ENCODE measurements at regions not wholly inside any gene's neighbourhood (a gene's known extent, or its start where the extent isn't known, plus 50 kb on each side); places are given as distances from the start of the nearest gene placed in this dataset.
"Not testable (repeated sequence)": the region's sequence is repeated elsewhere in the genome, so short reads cannot be mapped to it uniquely, and the experiment has no call there.

DNA sequence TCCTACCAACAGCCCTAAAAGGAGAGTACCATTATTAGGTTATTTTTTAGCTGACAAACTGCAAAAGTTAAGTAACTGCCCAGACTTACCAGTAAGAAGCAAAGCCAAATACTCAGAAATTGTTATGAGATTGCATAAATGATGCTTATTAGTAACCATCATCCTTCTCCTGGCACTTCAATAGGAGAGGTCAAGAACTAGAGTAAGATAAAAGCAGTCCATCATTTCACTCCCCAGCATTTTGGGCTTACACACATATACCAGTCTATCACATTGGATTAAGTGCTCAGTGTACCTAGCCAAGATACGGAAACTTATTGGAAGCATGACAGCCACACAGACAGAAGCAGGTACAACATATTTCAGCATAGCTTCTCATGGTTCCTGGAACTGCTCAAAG, 142.8 kb upstream of the EGR2 start:
- DNase-seq (ENCODE audit: low read depth in 4 of 6, low spot score in 6 of 6): no peak
- no peaks in the 10 kb centered on the region for H3K9me3 ChIP-seq (ENCODE audit: control insufficient read depth, insufficient read depth, low read length)
- peaks cover 4% of the 10 kb centered on the region for H3K4me1 ChIP-seq (ENCODE audit: control insufficient read depth, insufficient read depth, low read length)
- no peaks in the 10 kb centered on the region for H3K36me3 ChIP-seq (ENCODE audit: control insufficient read depth, insufficient read depth, low read length)
- H3K27me3 ChIP-seq (ENCODE audit: control insufficient read depth, insufficient read depth, low read length): no peaks in the 10 kb centered on the region
- WGBS (ENCODE audit: insufficient coverage): 100% methylated on average over 1 of the region's 1 CpG
- H3K4me3 ChIP-seq (ENCODE audit: low read depth, low read length): no peak overlapping the region
- no peak overlapping the region for H3K27ac ChIP-seq (ENCODE audit: low read depth, low read length)

DNA sequence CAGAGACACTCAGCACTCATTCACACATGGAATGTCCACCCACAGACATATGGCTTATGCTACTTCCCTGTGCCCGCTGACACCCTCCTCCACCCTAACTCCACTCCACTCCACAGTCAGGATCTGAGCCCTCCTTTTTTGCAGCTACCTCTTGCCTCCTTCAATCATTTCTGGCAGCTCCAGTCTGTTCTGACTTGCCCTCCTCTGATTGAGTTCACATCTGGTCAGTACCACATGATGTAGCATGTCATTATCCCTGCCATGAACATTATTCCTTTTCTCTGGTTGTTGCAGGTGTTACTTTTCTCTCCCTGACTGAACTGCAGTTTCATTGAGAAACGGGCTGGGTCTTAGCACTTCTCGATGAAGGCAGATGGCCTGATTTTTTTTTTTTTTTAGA, 130.1 kb upstream of the EGR2 start:
- Histone ChIP-seq H3K27me3 (ENCODE audit: control insufficient read depth, insufficient read depth, low read length) (no peaks in the 10 kb centered on the region), H3K4me3 (ENCODE audit: low read depth, low read length) (no peak overlapping the region), H3K4me1 (ENCODE audit: control insufficient read depth, insufficient read depth, low read length) (no peaks in the 10 kb centered on the region), H3K9me3 (ENCODE audit: control insufficient read depth, insufficient read depth, low read length) (no peaks in the 10 kb centered on the region), H3K36me3 (ENCODE audit: control insufficient read depth, insufficient read depth, low read length) (no peaks in the 10 kb centered on the region), H3K27ac (ENCODE audit: low read depth, low read length) (no peak overlapping the region)
- no peak for DNase-seq (ENCODE audit: low read depth in 4 of 6, low spot score in 6 of 6)
- WGBS (ENCODE audit: insufficient coverage): 88% methylated on average over 3 of the region's 3 CpGs

DNA sequence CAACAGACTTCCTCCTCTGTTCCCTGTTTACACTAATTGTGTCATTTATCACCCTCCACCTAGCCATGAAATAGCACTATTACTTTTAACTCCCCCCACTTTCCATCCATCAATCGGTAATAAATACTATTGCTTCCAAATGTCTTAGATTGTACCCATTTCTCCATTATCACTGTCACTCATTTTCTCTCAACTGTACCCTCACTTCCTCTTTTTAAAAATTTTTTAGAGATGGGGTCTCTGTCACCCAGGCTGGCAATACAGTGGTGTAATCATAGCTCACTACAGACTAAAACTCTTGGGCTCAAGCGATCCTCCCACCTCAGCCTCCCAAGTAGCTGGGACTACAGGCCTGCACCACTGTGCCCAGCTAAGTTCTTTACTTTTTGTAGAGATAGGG, 123.5 kb upstream of the EGR2 start:
- WGBS (ENCODE audit: insufficient coverage): 83% methylated on average over 1 of the region's 2 CpGs
- H3K4me1 ChIP-seq (ENCODE audit: control insufficient read depth, insufficient read depth, low read length): no peaks in the 10 kb centered on the region
- no peak for DNase-seq (ENCODE audit: low read depth in 4 of 6, low spot score in 6 of 6)

DNA sequence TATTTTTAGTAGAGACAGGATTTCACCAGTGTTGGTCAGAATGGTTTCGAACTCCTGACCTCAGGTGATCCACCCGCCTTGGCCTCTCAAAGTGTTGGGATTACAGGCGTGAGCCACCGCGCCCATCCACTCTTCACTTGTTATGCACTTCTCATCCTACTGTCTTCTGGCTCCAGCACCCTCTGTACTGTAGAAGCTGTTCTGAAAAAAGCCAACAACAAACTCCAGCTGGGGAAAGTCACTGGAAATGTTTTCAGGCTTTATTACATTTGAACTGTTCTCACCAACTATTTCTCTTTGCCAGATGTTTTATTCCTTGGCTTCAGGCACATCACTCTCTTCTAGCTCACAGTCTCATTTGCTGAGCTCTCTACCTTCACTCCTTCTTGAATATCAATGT, 122.5 kb upstream of the EGR2 start:
- peaks cover 5% of the 10 kb centered on the region for H3K4me1 ChIP-seq (ENCODE audit: control insufficient read depth, insufficient read depth, low read length)
- H3K36me3 ChIP-seq (ENCODE audit: control insufficient read depth, insufficient read depth, low read length): no peaks in the 10 kb centered on the region
- no peaks in the 10 kb centered on the region for H3K27me3 ChIP-seq (ENCODE audit: control insufficient read depth, insufficient read depth, low read length)
- H3K27ac ChIP-seq (ENCODE audit: low read depth, low read length): no peak overlapping the region
- DNase-seq (ENCODE audit: low read depth in 4 of 6, low spot score in 6 of 6): no peak
- 98% methylated on average over 5 of the region's 5 CpGs for WGBS (ENCODE audit: insufficient coverage)
- H3K4me3 ChIP-seq (ENCODE audit: low read depth, low read length): no peak overlapping the region
- no peaks in the 10 kb centered on the region for H3K9me3 ChIP-seq (ENCODE audit: control insufficient read depth, insufficient read depth, low read length)

More for the DNA sequence above, 123.5 kb upstream of the EGR2 start:
- H3K9me3 ChIP-seq (ENCODE audit: control insufficient read depth, insufficient read depth, low read length): no peaks in the 10 kb centered on the region
- no peaks in the 10 kb centered on the region for H3K36me3 ChIP-seq (ENCODE audit: control insufficient read depth, insufficient read depth, low read length)
- no peak overlapping the region for H3K4me3 ChIP-seq (ENCODE audit: low read depth, low read length)
- no peaks in the 10 kb centered on the region for H3K27me3 ChIP-seq (ENCODE audit: control insufficient read depth, insufficient read depth, low read length)
- H3K27ac ChIP-seq (ENCODE audit: low read depth, low read length): no peak overlapping the region

DNA sequence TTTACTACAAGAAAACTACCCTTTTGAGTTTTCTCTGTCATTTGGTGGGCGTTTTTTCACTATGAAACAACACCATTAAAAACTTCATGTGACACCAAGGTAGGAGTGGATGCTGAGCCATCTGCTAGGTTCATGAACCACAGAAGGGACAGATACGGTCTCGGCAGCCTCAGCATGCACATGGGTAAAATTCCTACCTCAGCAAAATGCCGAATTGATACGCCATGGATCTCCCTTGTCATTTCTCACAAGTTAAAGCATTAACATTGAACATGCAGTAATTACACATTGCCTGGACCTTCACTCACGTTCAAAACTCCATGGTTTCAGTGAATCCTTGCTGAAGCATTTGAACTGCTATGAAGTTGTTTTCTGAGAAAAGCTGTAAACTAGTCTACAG, 121.5 kb upstream of the EGR2 start:
- Histone ChIP-seq H3K36me3 (ENCODE audit: control insufficient read depth, insufficient read depth, low read length) (no peaks in the 10 kb centered on the region), H3K27me3 (ENCODE audit: control insufficient read depth, insufficient read depth, low read length) (no peaks in the 10 kb centered on the region), H3K27ac (ENCODE audit: low read depth, low read length) (no peak overlapping the region), H3K4me1 (ENCODE audit: control insufficient read depth, insufficient read depth, low read length) (peaks cover 5% of the 10 kb centered on the region), H3K4me3 (ENCODE audit: low read depth, low read length) (no peak overlapping the region), H3K9me3 (ENCODE audit: control insufficient read depth, insufficient read depth, low read length) (no peaks in the 10 kb centered on the region)
- WGBS (ENCODE audit: insufficient coverage): 93% methylated on average over 5 of the region's 6 CpGs
- DNase-seq (ENCODE audit: low read depth in 4 of 6, low spot score in 6 of 6): no peak

DNA sequence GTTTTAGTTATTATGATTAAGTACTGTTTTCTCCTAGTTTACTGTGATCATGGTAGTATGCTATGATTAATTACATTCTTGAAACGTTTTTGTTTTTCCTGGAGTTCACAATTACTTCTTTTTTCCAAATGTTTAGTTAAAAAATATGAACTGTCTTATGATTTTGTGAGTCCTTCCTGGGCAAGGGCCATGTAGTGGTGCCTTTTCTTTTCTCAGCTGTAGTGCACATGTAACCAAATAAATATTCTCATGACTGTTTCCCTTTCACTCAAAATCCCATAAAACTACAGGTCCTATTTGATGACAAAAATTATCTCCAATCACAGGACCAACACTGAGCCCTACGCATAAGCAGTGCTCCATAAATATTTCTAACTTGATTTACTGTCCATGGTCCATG, 118.9 kb upstream of the EGR2 start:
- Histone ChIP-seq H3K27me3 (ENCODE audit: control insufficient read depth, insufficient read depth, low read length) (no peaks in the 10 kb centered on the region), H3K36me3 (ENCODE audit: control insufficient read depth, insufficient read depth, low read length) (no peaks in the 10 kb centered on the region), H3K27ac (ENCODE audit: low read depth, low read length) (no peak overlapping the region), H3K9me3 (ENCODE audit: control insufficient read depth, insufficient read depth, low read length) (no peaks in the 10 kb centered on the region), H3K4me1 (ENCODE audit: control insufficient read depth, insufficient read depth, low read length) (peaks cover 5% of the 10 kb centered on the region), H3K4me3 (ENCODE audit: low read depth, low read length) (no peak overlapping the region)
- 80% methylated on average over 1 of the region's 2 CpGs for WGBS (ENCODE audit: insufficient coverage)
- DNase-seq (ENCODE audit: low read depth in 4 of 6, low spot score in 6 of 6): no peak

DNA sequence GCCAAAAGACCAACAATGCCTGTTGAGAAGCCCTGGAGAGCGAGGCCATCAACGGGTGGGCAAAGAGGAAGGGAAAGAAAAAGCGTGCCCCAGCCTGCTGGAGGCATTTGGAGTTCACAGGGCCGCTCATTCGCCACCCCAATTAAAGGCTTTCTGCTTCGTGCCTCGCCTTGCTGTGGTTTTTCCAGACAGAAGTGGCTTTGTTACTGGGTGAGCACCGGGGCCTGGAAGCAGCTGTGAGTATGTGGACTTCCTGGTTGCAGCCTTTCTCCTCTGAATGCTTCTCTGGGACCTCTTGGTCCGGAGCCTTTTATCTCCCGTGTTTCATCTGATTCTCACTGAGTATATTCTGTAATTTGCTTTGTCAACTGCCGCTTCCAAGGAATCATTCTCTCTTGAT, 118.1 kb upstream of the EGR2 start:
- peak in 2 of 6 donors; percentile 5 to 36 for DNase-seq (ENCODE audit: low read depth in 4 of 6, low spot score in 6 of 6)
- H3K27ac ChIP-seq (ENCODE audit: low read depth, low read length): peak overlapping the region; percentile 63

DNA sequence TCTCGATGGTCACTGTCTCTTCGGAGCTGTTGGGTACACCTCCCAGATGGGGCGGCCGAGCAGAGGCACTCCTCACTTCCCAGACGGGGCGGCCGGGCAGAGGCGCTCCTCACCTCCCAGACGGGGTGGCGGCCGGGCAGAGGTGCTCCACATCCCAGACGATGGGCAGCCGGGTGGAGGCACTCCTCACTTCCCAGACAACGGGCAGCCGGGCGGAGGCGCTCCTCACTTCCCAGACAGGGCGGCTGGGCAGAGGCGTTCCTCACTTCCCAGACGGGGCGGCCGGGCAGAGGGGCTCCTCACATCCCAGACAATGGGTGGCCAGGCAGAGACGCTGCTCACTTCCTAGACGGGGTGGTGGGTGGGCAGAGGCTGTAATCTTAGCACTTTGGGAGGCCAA, 112.6 kb upstream of the EGR2 start:
- WGBS (ENCODE audit: insufficient coverage): 75% methylated on average over 4 of the region's 24 CpGs
- not testable (repeated sequence) for H3K27me3 ChIP-seq (ENCODE audit: control insufficient read depth, insufficient read depth, low read length); H3K9me3 ChIP-seq (ENCODE audit: control insufficient read depth, insufficient read depth, low read length); DNase-seq (ENCODE audit: low read depth in 4 of 6, low spot score in 6 of 6); H3K27ac ChIP-seq (ENCODE audit: low read depth, low read length); H3K4me1 ChIP-seq (ENCODE audit: control insufficient read depth, insufficient read depth, low read length); H3K36me3 ChIP-seq (ENCODE audit: control insufficient read depth, insufficient read depth, low read length); H3K4me3 ChIP-seq (ENCODE audit: low read depth, low read length)

More for the DNA sequence above, 118.1 kb upstream of the EGR2 start:
- no peak overlapping the region for H3K4me3 ChIP-seq (ENCODE audit: low read depth, low read length)
- H3K36me3 ChIP-seq (ENCODE audit: control insufficient read depth, insufficient read depth, low read length): no peaks in the 10 kb centered on the region
- 62% methylated on average over 6 of the region's 11 CpGs for WGBS (ENCODE audit: insufficient coverage)
- no peaks in the 10 kb centered on the region for H3K9me3 ChIP-seq (ENCODE audit: control insufficient read depth, insufficient read depth, low read length)
- H3K27me3 ChIP-seq (ENCODE audit: control insufficient read depth, insufficient read depth, low read length): no peaks in the 10 kb centered on the region
- H3K4me1 ChIP-seq (ENCODE audit: control insufficient read depth, insufficient read depth, low read length): peaks cover 5% of the 10 kb centered on the region

DNA sequence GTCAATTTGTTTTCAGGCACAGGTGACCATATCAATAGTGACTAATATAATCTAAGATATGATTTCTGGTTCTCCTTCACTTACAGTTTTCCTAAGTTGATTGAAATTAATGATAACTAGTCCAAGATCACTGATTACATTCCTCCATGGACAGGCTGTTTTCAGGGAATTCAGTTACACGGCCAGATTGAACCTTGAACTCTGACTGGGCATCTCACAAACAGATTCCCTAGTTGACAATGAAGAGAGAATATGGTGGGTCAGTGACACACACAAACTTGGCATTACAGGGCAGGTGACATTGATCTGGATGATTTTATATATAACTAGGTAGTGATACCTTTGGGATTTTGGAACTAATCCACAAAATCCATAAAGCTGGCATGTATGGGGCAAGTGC, 110.2 kb upstream of the EGR2 start:
- H3K4me1 ChIP-seq (ENCODE audit: control insufficient read depth, insufficient read depth, low read length): peaks cover 3% of the 10 kb centered on the region
- no peaks in the 10 kb centered on the region for H3K9me3 ChIP-seq (ENCODE audit: control insufficient read depth, insufficient read depth, low read length)
- no peaks in the 10 kb centered on the region for H3K36me3 ChIP-seq (ENCODE audit: control insufficient read depth, insufficient read depth, low read length)
- no peaks in the 10 kb centered on the region for H3K27me3 ChIP-seq (ENCODE audit: control insufficient read depth, insufficient read depth, low read length)
- DNase-seq (ENCODE audit: low read depth in 4 of 6, low spot score in 6 of 6): no peak
- H3K4me3 ChIP-seq (ENCODE audit: low read depth, low read length): no peak overlapping the region
- no CpG with 5 or more reads among the region's 1 CpG for WGBS (ENCODE audit: insufficient coverage)
- no peak overlapping the region for H3K27ac ChIP-seq (ENCODE audit: low read depth, low read length)

DNA sequence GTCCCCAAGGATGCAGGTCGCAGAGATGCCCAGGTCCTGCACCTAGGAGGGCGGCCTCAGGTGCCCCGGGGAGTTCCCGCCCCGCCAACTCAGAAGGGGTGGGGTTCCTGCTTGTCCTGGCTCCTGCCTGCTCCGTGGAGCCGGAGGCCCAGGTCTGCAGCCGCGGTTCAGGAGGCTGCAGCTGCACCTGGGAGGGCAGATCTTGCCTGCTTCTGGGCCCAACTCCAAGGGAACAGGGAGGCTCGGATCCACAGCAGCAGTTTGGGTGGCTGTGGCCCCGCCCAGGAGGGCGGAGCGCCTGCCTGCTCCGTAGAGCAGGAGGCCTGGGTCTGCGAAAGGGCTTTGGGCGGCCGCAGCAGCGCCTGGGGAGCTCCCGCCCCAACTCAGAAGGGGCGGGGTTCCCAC, 108.2 kb upstream of the EGR2 start:
- H3K27me3 ChIP-seq (ENCODE audit: control insufficient read depth, insufficient read depth, low read length): no peaks in the 10 kb centered on the region
- no peaks in the 10 kb centered on the region for H3K36me3 ChIP-seq (ENCODE audit: control insufficient read depth, insufficient read depth, low read length)
- no peak overlapping the region for H3K4me3 ChIP-seq (ENCODE audit: low read depth, low read length)
- no peak overlapping the region for H3K27ac ChIP-seq (ENCODE audit: low read depth, low read length)
- peak in 1 of 6 donors; percentile 17 for DNase-seq (ENCODE audit: low read depth in 4 of 6, low spot score in 6 of 6)
- H3K9me3 ChIP-seq (ENCODE audit: control insufficient read depth, insufficient read depth, low read length): no peaks in the 10 kb centered on the region
- 77% methylated on average over 20 of the region's 20 CpGs for WGBS (ENCODE audit: insufficient coverage)
- H3K4me1 ChIP-seq (ENCODE audit: control insufficient read depth, insufficient read depth, low read length): peaks cover 3% of the 10 kb centered on the region
